ENCODE measurements at regions not wholly inside any gene's neighbourhood (a gene's known extent, or its start where the extent isn't known, plus 50 kb on each side); places are given as distances from the start of the nearest gene placed in this dataset.

DNA sequence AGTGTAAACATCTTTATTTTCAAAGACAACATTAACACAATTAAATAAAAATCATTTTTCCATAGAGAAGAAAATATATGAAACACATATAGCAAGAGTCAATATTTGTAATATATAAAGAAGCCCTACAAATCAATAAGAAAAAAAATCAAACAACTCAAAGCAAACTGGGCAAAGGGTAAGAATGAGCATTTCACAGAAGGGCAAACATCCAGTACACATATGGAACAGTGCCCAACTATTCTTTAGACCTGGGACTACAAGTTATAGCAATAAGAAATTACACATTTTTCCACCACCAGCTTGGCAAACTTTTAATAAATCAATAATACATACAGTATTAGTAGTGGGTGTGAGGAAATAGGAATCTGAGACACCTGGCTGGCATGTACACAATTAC lies 324.1 kb downstream of the CYP26B1 start:
- TF ChIP-seq POLR2AphosphoS5 (IDR thresholded peaks at IDR 0.05): no peak
- no peak for TF ChIP-seq EP300 (IDR thresholded peaks at IDR 0.05)
- no peak for TF ChIP-seq POLR2A (IDR thresholded peaks at IDR 0.05)
- no peak for TF ChIP-seq CTCF (IDR thresholded peaks at IDR 0.05)
- no peak overlapping the region for H3K27ac ChIP-seq
- no peaks in the 10 kb centered on the region for H3K27me3 ChIP-seq
- DNase-seq (ENCODE audit: low spot score in 2 of 2): no peak
- no peaks in the 10 kb centered on the region for H3K9me3 ChIP-seq
- no peak overlapping the region for H3K4me3 ChIP-seq
- peaks cover 6% of the 10 kb centered on the region for H3K4me1 ChIP-seq
- H3K36me3 ChIP-seq: no peaks in the 10 kb centered on the region

DNA sequence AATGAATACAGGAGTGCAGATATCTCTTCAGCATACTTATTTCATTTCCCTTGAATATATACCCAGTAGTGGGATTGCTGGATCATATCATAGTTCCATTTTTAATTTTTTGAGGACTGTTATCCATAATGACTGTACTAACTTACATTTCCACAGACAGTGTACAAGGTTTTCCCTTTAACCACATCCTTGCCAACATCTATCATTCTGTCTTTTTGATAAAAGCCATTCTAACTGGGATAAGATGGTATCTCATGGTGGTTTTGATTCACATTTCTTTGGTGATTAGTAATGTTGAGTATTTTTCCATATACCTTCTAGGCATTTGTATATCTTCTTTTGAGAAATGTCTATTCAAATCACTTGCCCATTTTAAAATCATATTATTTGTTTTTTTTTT lies 325.2 kb downstream of the CYP26B1 start:
- no peak for DNase-seq (ENCODE audit: low spot score in 2 of 2)
- H3K27ac ChIP-seq: no peak overlapping the region
- TF ChIP-seq POLR2AphosphoS5 (IDR thresholded peaks at IDR 0.05): no peak
- TF ChIP-seq POLR2A (IDR thresholded peaks at IDR 0.05): no peak
- no peak for TF ChIP-seq CTCF (IDR thresholded peaks at IDR 0.05)
- no peak for TF ChIP-seq EP300 (IDR thresholded peaks at IDR 0.05)
- H3K4me1 ChIP-seq: peaks cover 6% of the 10 kb centered on the region
- H3K27me3 ChIP-seq: no peaks in the 10 kb centered on the region
- H3K4me3 ChIP-seq: no peak overlapping the region
- H3K9me3 ChIP-seq: no peaks in the 10 kb centered on the region
- no peaks in the 10 kb centered on the region for H3K36me3 ChIP-seq

- Histone ChIP-seq H3K27me3 (no peaks in the 10 kb centered on the region), H3K4me1 (no peaks in the 10 kb centered on the region), H3K27ac (no peak overlapping the region), H3K36me3 (no peaks in the 10 kb centered on the region), H3K4me3 (no peak overlapping the region), H3K9me3 (no peaks in the 10 kb centered on the region)
- no peak for DNase-seq (ENCODE audit: low spot score in 2 of 2)
- TF ChIP-seq POLR2AphosphoS5 (IDR thresholded peaks at IDR 0.05): no peak
- TF ChIP-seq POLR2A (IDR thresholded peaks at IDR 0.05): no peak
- no peak for TF ChIP-seq CTCF (IDR thresholded peaks at IDR 0.05)
- no peak for TF ChIP-seq EP300 (IDR thresholded peaks at IDR 0.05)
These were observed 325.8 kb downstream of the CYP26B1 start for GRCh38 chr2:71821856-71822255.

GRCh38 chr2:71816815-71817214 lies 330.8 kb downstream of the CYP26B1 start:
- H3K27ac ChIP-seq: no peak overlapping the region
- no peaks in the 10 kb centered on the region for H3K36me3 ChIP-seq
- TF ChIP-seq CTCF (IDR thresholded peaks at IDR 0.05) (no peak), POLR2A (IDR thresholded peaks at IDR 0.05) (no peak), EP300 (IDR thresholded peaks at IDR 0.05) (no peak), POLR2AphosphoS5 (IDR thresholded peaks at IDR 0.05) (no peak)
- no peaks in the 10 kb centered on the region for H3K27me3 ChIP-seq
- no peaks in the 10 kb centered on the region for H3K9me3 ChIP-seq
- no peak for DNase-seq (ENCODE audit: low spot score in 2 of 2)
- no peak overlapping the region for H3K4me3 ChIP-seq
- peaks cover 3% of the 10 kb centered on the region for H3K4me1 ChIP-seq
- WGBS: 83% methylated on average over 4 of the region's 4 CpGs

- H3K4me3 ChIP-seq: no peak overlapping the region
- no peak overlapping the region for H3K27ac ChIP-seq
- no peaks in the 10 kb centered on the region for H3K9me3 ChIP-seq
- H3K36me3 ChIP-seq: no peaks in the 10 kb centered on the region
- no peak for DNase-seq (ENCODE audit: low spot score in 2 of 2)
- TF ChIP-seq POLR2AphosphoS5 (IDR thresholded peaks at IDR 0.05) (no peak), CTCF (IDR thresholded peaks at IDR 0.05) (no peak), POLR2A (IDR thresholded peaks at IDR 0.05) (no peak), EP300 (IDR thresholded peaks at IDR 0.05) (no peak)
- H3K4me1 ChIP-seq: peaks cover 3% of the 10 kb centered on the region
- no peaks in the 10 kb centered on the region for H3K27me3 ChIP-seq
- 95% methylated on average over 5 of the region's 5 CpGs for WGBS
These were observed 331.8 kb downstream of the CYP26B1 start for GRCh38 chr2:71815701-71816474.
